ENCODE measurements at regions not wholly inside any gene's neighbourhood (a gene's known extent, or its start where the extent isn't known, plus 50 kb on each side); places are given as distances from the start of the nearest gene placed in this dataset.
A peak's percentile ranks its signal among the peaks of the same experiment; 100 is the strongest.

DNA sequence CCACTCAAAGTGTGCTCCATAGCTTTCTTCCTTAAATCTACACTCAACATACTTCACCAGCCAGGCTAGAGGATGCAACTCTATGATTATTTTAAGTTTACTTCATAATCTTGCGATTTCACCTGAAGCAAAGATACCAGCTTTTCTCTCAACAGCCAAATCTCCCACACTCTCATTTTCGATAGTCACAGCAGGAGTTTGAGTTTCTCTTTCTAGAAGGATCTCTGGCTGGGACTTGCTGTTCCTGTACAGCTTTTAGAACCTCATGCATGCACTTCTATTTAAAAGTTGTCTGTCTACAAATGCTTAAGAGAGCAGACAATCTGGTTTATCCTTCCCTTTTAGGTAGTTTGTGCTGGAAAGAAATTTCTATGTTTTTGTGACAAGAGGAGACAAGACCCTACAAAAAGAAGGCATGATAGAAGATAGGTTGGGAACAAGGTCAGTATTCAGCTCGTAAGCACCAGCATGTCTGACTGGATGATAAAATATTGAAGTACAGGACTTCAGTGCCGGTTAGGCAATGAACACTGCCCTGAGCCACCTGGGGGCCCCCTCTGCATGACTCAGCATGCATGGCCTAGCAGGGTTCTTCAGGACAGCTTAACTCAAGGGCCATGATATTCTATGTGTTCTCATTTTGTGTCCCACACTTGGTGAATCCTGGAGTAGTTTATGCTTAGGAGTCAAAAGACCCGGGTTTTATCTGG, 65.6 kb downstream of the ATXN3L start:
- ATAC-seq (no peak), DNase-seq (peak; percentile 15)
- no peaks in the 10 kb centered on the region for H3K9me2 ChIP-seq (replicated peaks; ENCODE audit: low read length)
- H3K27me3 ChIP-seq (ENCODE audit: low read length) = no peaks in the 10 kb centered on the region
- H3K4me1 ChIP-seq (ENCODE audit: insufficient read depth, low read length) = no peaks in the 10 kb centered on the region
- H3K9me3 ChIP-seq (ENCODE audit: low read length) = no peaks in the 10 kb centered on the region
- POLR2A ChIA-PET (ENCODE audit: unreplicated experiment) = no interaction called here
- no peak overlapping the region for H3K9ac ChIP-seq (ENCODE audit: low read length)
- no peaks in the 10 kb centered on the region for H3F3A ChIP-seq (ENCODE audit: low read length, unreplicated experiment)
- intact Hi-C loops (cut with micrococcal nuclease) = no loop called here
- no peaks in the 10 kb centered on the region for H4K20me1 ChIP-seq (ENCODE audit: low read length)
- no peak overlapping the region for H3K4me3 ChIP-seq (ENCODE audit: low read length)
- BruUV-seq (replicated peaks) = no TSS peak
- H2AFZ ChIP-seq (ENCODE audit: low read length) = no peak overlapping the region
- no peak overlapping the region for H3K27ac ChIP-seq (ENCODE audit: low read length)
- H3K4me2 ChIP-seq (ENCODE audit: low read length) = no peak overlapping the region
- CTCF ChIA-PET = no interaction called here
- TF ChIP-seq, protein P1, sequence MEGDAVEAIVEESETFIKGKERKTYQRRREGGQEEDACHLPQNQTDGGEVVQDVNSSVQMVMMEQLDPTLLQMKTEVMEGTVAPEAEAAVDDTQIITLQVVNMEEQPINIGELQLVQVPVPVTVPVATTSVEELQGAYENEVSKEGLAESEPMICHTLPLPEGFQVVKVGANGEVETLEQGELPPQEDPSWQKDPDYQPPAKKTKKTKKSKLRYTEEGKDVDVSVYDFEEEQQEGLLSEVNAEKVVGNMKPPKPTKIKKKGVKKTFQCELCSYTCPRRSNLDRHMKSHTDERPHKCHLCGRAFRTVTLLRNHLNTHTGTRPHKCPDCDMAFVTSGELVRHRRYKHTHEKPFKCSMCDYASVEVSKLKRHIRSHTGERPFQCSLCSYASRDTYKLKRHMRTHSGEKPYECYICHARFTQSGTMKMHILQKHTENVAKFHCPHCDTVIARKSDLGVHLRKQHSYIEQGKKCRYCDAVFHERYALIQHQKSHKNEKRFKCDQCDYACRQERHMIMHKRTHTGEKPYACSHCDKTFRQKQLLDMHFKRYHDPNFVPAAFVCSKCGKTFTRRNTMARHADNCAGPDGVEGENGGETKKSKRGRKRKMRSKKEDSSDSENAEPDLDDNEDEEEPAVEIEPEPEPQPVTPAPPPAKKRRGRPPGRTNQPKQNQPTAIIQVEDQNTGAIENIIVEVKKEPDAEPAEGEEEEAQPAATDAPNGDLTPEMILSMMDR (conservative IDR thresholded peaks at IDR 0.05; ENCODE audit: low read depth, low read length) = no peak; the same call in 1 of the 2 replicates
- TF ChIP-seq EZH2phosphoT487 (IDR thresholded peaks at IDR 0.05; ENCODE audit: borderline replicate concordance, low read length) (no peak), EZH2 (IDR thresholded peaks at IDR 0.05; ENCODE audit: low read length, unreplicated experiment) (no peak)
- H3K36me3 ChIP-seq (ENCODE audit: low read depth, low read length) = no peaks in the 10 kb centered on the region
- no peaks in the 10 kb centered on the region for H3K79me2 ChIP-seq (ENCODE audit: low read length)

DNA sequence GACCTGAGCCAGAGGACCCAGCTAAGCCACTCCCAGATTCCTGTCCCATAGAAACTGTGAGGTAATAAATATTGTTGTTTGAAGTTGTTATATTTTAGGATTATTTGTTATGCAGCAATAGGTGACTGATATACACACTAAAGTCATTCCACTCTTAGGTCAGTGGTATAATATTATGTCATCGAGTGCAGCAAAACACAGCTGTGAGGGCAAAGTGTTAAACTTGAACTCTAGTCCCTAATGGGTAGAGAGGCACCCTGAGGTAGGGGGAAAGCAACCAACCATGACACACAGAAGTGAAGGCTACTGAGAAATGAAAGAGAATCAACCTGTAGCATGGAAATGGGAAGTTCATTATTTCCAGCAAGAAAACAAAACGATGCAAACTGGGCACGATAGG, 66.6 kb downstream of the ATXN3L start:
- no peaks in the 10 kb centered on the region for H3F3A ChIP-seq (ENCODE audit: low read length, unreplicated experiment)
- H4K20me1 ChIP-seq (ENCODE audit: low read length) = no peaks in the 10 kb centered on the region
- TF ChIP-seq EZH2 (IDR thresholded peaks at IDR 0.05; ENCODE audit: low read length, unreplicated experiment) (no peak), EZH2phosphoT487 (IDR thresholded peaks at IDR 0.05; ENCODE audit: borderline replicate concordance, low read length) (no peak)
- TF ChIP-seq, protein P1 (conservative IDR thresholded peaks at IDR 0.05; ENCODE audit: low read depth, low read length) = no peak
- CTCF ChIA-PET = no interaction called here
- no peak overlapping the region for H3K9ac ChIP-seq (ENCODE audit: low read length)
- no peak overlapping the region for H3K27ac ChIP-seq (ENCODE audit: low read length)
- no peak for ATAC-seq
- no peaks in the 10 kb centered on the region for H3K9me3 ChIP-seq (ENCODE audit: low read length)
- H3K27me3 ChIP-seq (ENCODE audit: low read length) = no peaks in the 10 kb centered on the region
- no peak overlapping the region for H3K4me3 ChIP-seq (ENCODE audit: low read length)
- H3K79me2 ChIP-seq (ENCODE audit: low read length) = no peaks in the 10 kb centered on the region
- no TSS peak for BruUV-seq (replicated peaks)
- POLR2A ChIA-PET (ENCODE audit: unreplicated experiment) = no interaction called here
- no peak for DNase-seq
- no peaks in the 10 kb centered on the region for H3K4me1 ChIP-seq (ENCODE audit: insufficient read depth, low read length)
- no peaks in the 10 kb centered on the region for H3K9me2 ChIP-seq (replicated peaks; ENCODE audit: low read length)
- intact Hi-C loops (cut with micrococcal nuclease) = no loop called here
- H3K4me2 ChIP-seq (ENCODE audit: low read length) = no peak overlapping the region
- no peaks in the 10 kb centered on the region for H3K36me3 ChIP-seq (ENCODE audit: low read depth, low read length)
- H2AFZ ChIP-seq (ENCODE audit: low read length) = no peak overlapping the region

DNA sequence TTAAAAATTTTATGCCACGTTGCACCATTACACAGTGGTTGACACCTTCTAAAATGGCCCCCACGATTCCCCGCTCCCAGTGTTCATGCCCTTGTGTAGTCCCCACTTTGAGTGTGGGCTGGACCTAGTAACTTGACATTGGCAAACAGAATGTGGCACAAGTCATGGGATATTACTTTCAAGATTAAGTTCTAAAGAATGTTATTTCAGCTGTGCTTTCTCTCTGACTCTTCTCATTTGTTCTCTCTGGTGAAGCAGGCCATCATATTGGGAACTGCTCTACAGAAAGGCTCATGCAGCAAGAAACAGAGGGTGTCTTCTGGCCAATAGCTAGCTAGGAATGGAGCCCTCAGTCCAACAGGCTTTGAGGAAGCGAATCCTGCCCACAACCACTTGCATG, 67.1 kb downstream of the ATXN3L start:
- no peaks in the 10 kb centered on the region for H3K4me1 ChIP-seq (ENCODE audit: insufficient read depth, low read length)
- H3K36me3 ChIP-seq (ENCODE audit: low read depth, low read length) = no peaks in the 10 kb centered on the region
- no peaks in the 10 kb centered on the region for H3F3A ChIP-seq (ENCODE audit: low read length, unreplicated experiment)
- H4K20me1 ChIP-seq (ENCODE audit: low read length) = no peaks in the 10 kb centered on the region
- ATAC-seq = no peak
- H2AFZ ChIP-seq (ENCODE audit: low read length) = no peak overlapping the region
- no peaks in the 10 kb centered on the region for H3K9me3 ChIP-seq (ENCODE audit: low read length)
- H3K4me2 ChIP-seq (ENCODE audit: low read length) = no peak overlapping the region
- ChIA-PET CTCF (no interaction called here), POLR2A (ENCODE audit: unreplicated experiment) (no interaction called here)
- no TSS peak for BruUV-seq (replicated peaks)
- no peak overlapping the region for H3K9ac ChIP-seq (ENCODE audit: low read length)
- DNase-seq = no peak
- H3K9me2 ChIP-seq (replicated peaks; ENCODE audit: low read length) = no peaks in the 10 kb centered on the region
- intact Hi-C loops (cut with micrococcal nuclease) = no loop called here
- H3K79me2 ChIP-seq (ENCODE audit: low read length) = no peaks in the 10 kb centered on the region
- TF ChIP-seq EZH2phosphoT487 (IDR thresholded peaks at IDR 0.05; ENCODE audit: borderline replicate concordance, low read length) (no peak), EZH2 (IDR thresholded peaks at IDR 0.05; ENCODE audit: low read length, unreplicated experiment) (no peak)
- TF ChIP-seq, protein P1 (conservative IDR thresholded peaks at IDR 0.05; ENCODE audit: low read depth, low read length) = no peak
- no peaks in the 10 kb centered on the region for H3K27me3 ChIP-seq (ENCODE audit: low read length)
- H3K27ac ChIP-seq (ENCODE audit: low read length) = no peak overlapping the region
- H3K4me3 ChIP-seq (ENCODE audit: low read length) = no peak overlapping the region

Measured in PC-3 (cell line).